GM23338 (cell line): ENCODE measurements at regions not wholly inside any gene's neighbourhood (a gene's known extent, or its start where the extent isn't known, plus 50 kb on each side); places are given as distances from the start of the nearest gene placed in this dataset.

Experiments used
- ATAC-seq: fragments of 200-7000 bp; cut with Tn5 transposase; 3 replicates; pipeline ENCODE4 v1.9.1; 2020
- DNase-seq: peaks from one replicate; pipeline ENCODE4 v3.0.0-alpha.2; 2015; ENCODE audit warnings: low spot score
- H2AFZ ChIP-seq: fragments of 200-600 bp; sonication (generic); 2 replicates; pipeline ENCODE4 v1.8.0; 2016; ENCODE audit warnings: antibody characterized with exemption, mild to moderate bottlenecking, moderate library complexity
- H3F3A ChIP-seq: fragments of 200-600 bp; sonication (generic); replicated peaks from 2 replicates; pipeline ENCODE4 v1.8.0; 2017; ENCODE audit warnings: antibody characterized with exemption, mixed run types, low read depth
- H3K27ac ChIP-seq: fragments of 200-600 bp; sonication (generic); 2 replicates; pipeline ENCODE4 v1.6.1; 2016; ENCODE audit warnings: low read depth
- H3K27me3 ChIP-seq: fragments of 200-600 bp; sonication (generic); 2 replicates; pipeline ENCODE4 v1.8.0; 2016; ENCODE audit warnings: mild to moderate bottlenecking, mixed run types, moderate library complexity; ENCODE audit not compliant: insufficient read depth
- H3K36me3 ChIP-seq: fragments of 200-600 bp; sonication (generic); 2 replicates; pipeline ENCODE4 v1.8.0; 2016; ENCODE audit warnings: mild to moderate bottlenecking; ENCODE audit not compliant: insufficient read depth
- H3K4me1 ChIP-seq: fragments of 200-600 bp; sonication (generic); 2 replicates; pipeline ENCODE4 v1.8.0; 2016; ENCODE audit warnings: mild to moderate bottlenecking, moderate library complexity; ENCODE audit not compliant: insufficient read depth
- H3K4me2 ChIP-seq: fragments of 200-600 bp; sonication (generic); 2 replicates; pipeline ENCODE4 v1.7.1; 2017; ENCODE audit warnings: mixed run types
- H3K4me3 ChIP-seq: fragments of 200-600 bp; sonication (generic); 2 replicates; pipeline ENCODE4 v1.6.1; 2016; ENCODE audit warnings: mixed run types
- H3K79me2 ChIP-seq: fragments of 200-600 bp; sonication (generic); replicated peaks from 2 replicates; pipeline ENCODE4 v1.8.0; 2017; ENCODE audit warnings: mild to moderate bottlenecking; ENCODE audit not compliant: insufficient read depth
- H3K9me2 ChIP-seq: fragments of 200-600 bp; sonication (generic); 2 replicates; pipeline ENCODE4 v1.8.0; 2017; ENCODE audit not compliant: insufficient read depth
- H4K20me1 ChIP-seq: fragments of 200-600 bp; sonication (generic); replicated peaks from 2 replicates; pipeline ENCODE4 v1.8.0; 2017; ENCODE audit warnings: mild to moderate bottlenecking; ENCODE audit not compliant: insufficient read depth
- H3K27ac Mint-ChIP-seq: 2 replicates; pipeline ENCODE4 v1.8.0; 2020; ENCODE audit warnings: inconsistent platforms, mild to moderate bottlenecking, moderate library complexity, mixed read lengths
- H3K27me3 Mint-ChIP-seq: 3 replicates; pipeline ENCODE4 v1.8.0; 2022; ENCODE audit warnings: low read depth, mild to moderate bottlenecking, moderate library complexity, mixed read lengths, inconsistent platforms; ENCODE audit not compliant: insufficient read depth, poor library complexity
- H3K36me3 Mint-ChIP-seq: 3 replicates; pipeline ENCODE4 v1.8.0; 2021; ENCODE audit warnings: low read depth, mild to moderate bottlenecking, inconsistent platforms, moderate library complexity, mixed read lengths
- H3K4me1 Mint-ChIP-seq: 3 replicates; pipeline ENCODE4 v1.8.0; 2020; ENCODE audit warnings: mild to moderate bottlenecking, inconsistent platforms, mixed read lengths
- H3K4me3 Mint-ChIP-seq: 3 replicates; pipeline ENCODE4 v1.8.0; 2021; ENCODE audit warnings: moderate library complexity, mild to moderate bottlenecking, inconsistent platforms, mixed read lengths
- H3K9me3 Mint-ChIP-seq: 3 replicates; pipeline ENCODE4 v1.8.0; 2020; ENCODE audit warnings: moderate library complexity, mild to moderate bottlenecking, inconsistent platforms, mixed read lengths
- STAT1 ChIP-seq: IDR thresholded peaks from one replicate; pipeline ENCODE4 v1.6.1; 2016; ENCODE audit warnings: antibody characterized with exemption; ENCODE audit not compliant: unreplicated experiment
- ZNF331 ChIP-seq: fragments of 250-450 bp; sonication (Bioruptor Pico); IDR thresholded peaks from 2 replicates; pipeline ENCODE4 v1.5.0; 2020; ENCODE audit warnings: low read depth, mild to moderate bottlenecking, moderate library complexity
- TF ChIP-seq, protein P1 (sequence below), 2 experiments: fragments of 200-600 bp in 1 of 2; sonication (generic) in 1 of 2; conservative IDR thresholded peaks; 2 replicates each; pipeline versions ENCODE4 v1.5.1 to v1.6.1; 2016 to 2017; ENCODE audit warnings: antibody characterized with exemption in 2 of 2, low read depth in 2 of 2, mild to moderate bottlenecking in 2 of 2, moderate library complexity in 1 of 2
- TF ChIP-seq, protein P2 (sequence below): fragments of 250-450 bp; sonication (Bioruptor Pico); IDR thresholded peaks from 2 replicates; pipeline ENCODE4 v1.5.0; 2020; ENCODE audit warnings: mild to moderate bottlenecking, moderate library complexity
- TF ChIP-seq, protein P3 (sequence below): IDR thresholded peaks from 2 replicates; pipeline ENCODE4 v1.6.1; 2016; ENCODE audit warnings: antibody characterized with exemption
- TF ChIP-seq, protein P4 (sequence below): IDR thresholded peaks from one replicate; pipeline ENCODE4 v1.6.1; 2018; ENCODE audit warnings: antibody characterized with exemption; ENCODE audit not compliant: unreplicated experiment

DNA sequence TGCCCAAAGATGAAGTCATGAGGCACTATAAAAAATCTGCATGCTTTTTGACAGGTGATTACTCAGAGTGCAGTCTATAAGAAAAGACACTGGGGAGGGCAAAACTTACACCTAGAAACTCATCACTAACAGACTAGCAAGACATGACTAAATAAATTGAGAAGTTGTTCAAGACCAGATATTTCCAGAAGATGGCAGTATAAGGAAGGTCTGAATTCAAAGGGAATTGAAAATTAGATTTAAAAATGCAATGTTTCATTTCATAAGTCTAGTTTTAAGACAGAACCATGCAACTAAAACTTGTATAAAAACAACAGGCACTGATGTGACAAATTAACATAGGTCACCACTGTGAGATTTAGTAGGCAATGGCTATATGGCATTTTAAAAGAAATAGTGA is 232.5 kb upstream of the POF1B start:
- Mint-ChIP-seq H3K27me3 (no peaks in the 10 kb centered on the region), H3K27ac (no peak overlapping the region), H3K4me3 (no peak overlapping the region), H3K36me3 (no peaks in the 10 kb centered on the region), H3K4me1 (no peaks in the 10 kb centered on the region), H3K9me3 (no peaks in the 10 kb centered on the region)
- Histone ChIP-seq H3K4me3 (no peak overlapping the region), H3K79me2 (no peaks in the 10 kb centered on the region), H3K27me3 (no peaks in the 10 kb centered on the region), H3K27ac (no peak overlapping the region), H3K4me1 (no peaks in the 10 kb centered on the region), H3F3A (no peaks in the 10 kb centered on the region), H3K36me3 (no peaks in the 10 kb centered on the region), H3K4me2 (no peak overlapping the region), H4K20me1 (no peaks in the 10 kb centered on the region), H2AFZ (no peak overlapping the region), H3K9me2 (no peaks in the 10 kb centered on the region)
- no peak for TF ChIP-seq ZNF331
- TF ChIP-seq, protein P1, sequence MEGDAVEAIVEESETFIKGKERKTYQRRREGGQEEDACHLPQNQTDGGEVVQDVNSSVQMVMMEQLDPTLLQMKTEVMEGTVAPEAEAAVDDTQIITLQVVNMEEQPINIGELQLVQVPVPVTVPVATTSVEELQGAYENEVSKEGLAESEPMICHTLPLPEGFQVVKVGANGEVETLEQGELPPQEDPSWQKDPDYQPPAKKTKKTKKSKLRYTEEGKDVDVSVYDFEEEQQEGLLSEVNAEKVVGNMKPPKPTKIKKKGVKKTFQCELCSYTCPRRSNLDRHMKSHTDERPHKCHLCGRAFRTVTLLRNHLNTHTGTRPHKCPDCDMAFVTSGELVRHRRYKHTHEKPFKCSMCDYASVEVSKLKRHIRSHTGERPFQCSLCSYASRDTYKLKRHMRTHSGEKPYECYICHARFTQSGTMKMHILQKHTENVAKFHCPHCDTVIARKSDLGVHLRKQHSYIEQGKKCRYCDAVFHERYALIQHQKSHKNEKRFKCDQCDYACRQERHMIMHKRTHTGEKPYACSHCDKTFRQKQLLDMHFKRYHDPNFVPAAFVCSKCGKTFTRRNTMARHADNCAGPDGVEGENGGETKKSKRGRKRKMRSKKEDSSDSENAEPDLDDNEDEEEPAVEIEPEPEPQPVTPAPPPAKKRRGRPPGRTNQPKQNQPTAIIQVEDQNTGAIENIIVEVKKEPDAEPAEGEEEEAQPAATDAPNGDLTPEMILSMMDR (conservative IDR thresholded peaks at IDR 0.05; ENCODE audit: low read depth in 2 of 2), result peak in 1 of 2 experiments; percentile 49; a peak in 3 of 4 replicates
- ATAC-seq, result no peak
- DNase-seq, result peak; percentile 13

DNA sequence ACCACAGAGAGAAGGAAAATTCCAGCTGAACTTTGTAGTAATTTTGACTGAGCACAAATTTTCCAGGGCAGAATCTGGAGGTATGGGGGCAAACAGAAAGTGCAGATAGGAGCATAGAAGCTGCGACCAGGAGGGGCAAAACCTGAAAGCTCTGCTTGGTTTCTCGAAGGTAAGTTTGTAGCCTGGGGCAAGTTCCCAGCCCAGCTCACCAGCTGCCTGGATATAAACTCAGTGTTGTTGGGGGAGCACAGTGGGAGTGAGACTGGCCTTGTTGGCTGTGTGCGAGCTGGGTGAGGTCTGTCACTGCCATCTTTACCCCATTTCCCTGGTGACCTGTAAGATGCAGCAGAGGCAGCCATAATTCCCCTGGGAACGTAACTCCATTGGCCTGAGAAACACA is 213.5 kb upstream of the POF1B start:
- no peak for ATAC-seq
- no peaks in the 10 kb centered on the region; the same call in 2 of the 3 replicates for H3K9me3 Mint-ChIP-seq
- no peak overlapping the region for H3K4me3 Mint-ChIP-seq
- H3F3A ChIP-seq, result no peaks in the 10 kb centered on the region
- no peak overlapping the region for H3K4me3 ChIP-seq
- no peaks in the 10 kb centered on the region for H3K4me1 ChIP-seq
- no peak overlapping the region for H3K27ac ChIP-seq
- peaks cover 2% of the 10 kb centered on the region; the same call in 1 of the 3 replicates for H3K4me1 Mint-ChIP-seq
- H3K36me3 Mint-ChIP-seq, result no peaks in the 10 kb centered on the region
- no peaks in the 10 kb centered on the region for H3K36me3 ChIP-seq
- no peak overlapping the region for H3K27ac Mint-ChIP-seq
- H3K4me2 ChIP-seq, result no peak overlapping the region
- no peak for DNase-seq
- no peaks in the 10 kb centered on the region for H3K27me3 ChIP-seq
- no peaks in the 10 kb centered on the region for H3K9me2 ChIP-seq
- peaks cover 3% of the 10 kb centered on the region for H3K27me3 Mint-ChIP-seq
- no peaks in the 10 kb centered on the region for H4K20me1 ChIP-seq
- H3K79me2 ChIP-seq, result no peaks in the 10 kb centered on the region
- no peak overlapping the region for H2AFZ ChIP-seq
- TF ChIP-seq, protein P2, sequence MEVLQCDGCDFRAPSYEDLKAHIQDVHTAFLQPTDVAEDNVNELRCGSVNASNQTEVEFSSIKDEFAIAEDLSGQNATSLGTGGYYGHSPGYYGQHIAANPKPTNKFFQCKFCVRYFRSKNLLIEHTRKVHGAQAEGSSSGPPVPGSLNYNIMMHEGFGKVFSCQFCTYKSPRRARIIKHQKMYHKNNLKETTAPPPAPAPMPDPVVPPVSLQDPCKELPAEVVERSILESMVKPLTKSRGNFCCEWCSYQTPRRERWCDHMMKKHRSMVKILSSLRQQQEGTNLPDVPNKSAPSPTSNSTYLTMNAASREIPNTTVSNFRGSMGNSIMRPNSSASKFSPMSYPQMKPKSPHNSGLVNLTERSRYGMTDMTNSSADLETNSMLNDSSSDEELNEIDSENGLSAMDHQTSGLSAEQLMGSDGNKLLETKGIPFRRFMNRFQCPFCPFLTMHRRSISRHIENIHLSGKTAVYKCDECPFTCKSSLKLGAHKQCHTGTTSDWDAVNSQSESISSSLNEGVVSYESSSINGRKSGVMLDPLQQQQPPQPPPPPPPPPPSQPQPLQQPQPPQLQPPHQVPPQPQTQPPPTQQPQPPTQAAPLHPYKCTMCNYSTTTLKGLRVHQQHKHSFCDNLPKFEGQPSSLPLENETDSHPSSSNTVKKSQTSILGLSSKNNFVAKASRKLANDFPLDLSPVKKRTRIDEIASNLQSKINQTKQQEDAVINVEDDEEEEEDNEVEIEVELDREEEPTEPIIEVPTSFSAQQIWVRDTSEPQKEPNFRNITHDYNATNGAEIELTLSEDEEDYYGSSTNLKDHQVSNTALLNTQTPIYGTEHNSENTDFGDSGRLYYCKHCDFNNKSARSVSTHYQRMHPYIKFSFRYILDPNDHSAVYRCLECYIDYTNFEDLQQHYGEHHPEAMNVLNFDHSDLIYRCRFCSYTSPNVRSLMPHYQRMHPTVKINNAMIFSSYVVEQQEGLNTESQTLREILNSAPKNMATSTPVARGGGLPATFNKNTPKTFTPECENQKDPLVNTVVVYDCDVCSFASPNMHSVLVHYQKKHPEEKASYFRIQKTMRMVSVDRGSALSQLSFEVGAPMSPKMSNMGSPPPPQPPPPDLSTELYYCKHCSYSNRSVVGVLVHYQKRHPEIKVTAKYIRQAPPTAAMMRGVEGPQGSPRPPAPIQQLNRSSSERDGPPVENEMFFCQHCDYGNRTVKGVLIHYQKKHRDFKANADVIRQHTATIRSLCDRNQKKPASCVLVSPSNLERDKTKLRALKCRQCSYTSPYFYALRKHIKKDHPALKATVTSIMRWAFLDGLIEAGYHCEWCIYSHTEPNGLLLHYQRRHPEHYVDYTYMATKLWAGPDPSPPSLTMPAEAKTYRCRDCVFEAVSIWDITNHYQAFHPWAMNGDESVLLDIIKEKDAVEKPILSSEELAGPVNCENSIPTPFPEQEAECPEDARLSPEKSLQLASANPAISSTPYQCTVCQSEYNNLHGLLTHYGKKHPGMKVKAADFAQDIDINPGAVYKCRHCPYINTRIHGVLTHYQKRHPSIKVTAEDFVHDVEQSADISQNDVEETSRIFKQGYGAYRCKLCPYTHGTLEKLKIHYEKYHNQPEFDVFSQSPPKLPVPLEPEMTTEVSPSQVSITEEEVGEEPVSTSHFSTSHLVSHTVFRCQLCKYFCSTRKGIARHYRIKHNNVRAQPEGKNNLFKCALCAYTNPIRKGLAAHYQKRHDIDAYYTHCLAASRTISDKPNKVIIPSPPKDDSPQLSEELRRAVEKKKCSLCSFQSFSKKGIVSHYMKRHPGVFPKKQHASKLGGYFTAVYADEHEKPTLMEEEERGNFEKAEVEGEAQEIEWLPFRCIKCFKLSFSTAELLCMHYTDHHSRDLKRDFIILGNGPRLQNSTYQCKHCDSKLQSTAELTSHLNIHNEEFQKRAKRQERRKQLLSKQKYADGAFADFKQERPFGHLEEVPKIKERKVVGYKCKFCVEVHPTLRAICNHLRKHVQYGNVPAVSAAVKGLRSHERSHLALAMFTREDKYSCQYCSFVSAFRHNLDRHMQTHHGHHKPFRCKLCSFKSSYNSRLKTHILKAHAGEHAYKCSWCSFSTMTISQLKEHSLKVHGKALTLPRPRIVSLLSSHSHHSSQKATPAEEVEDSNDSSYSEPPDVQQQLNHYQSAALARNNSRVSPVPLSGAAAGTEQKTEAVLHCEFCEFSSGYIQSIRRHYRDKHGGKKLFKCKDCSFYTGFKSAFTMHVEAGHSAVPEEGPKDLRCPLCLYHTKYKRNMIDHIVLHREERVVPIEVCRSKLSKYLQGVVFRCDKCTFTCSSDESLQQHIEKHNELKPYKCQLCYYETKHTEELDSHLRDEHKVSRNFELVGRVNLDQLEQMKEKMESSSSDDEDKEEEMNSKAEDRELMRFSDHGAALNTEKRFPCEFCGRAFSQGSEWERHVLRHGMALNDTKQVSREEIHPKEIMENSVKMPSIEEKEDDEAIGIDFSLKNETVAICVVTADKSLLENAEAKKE (CRISPR knock-in tag), result no peak
- TF ChIP-seq, protein P3, sequence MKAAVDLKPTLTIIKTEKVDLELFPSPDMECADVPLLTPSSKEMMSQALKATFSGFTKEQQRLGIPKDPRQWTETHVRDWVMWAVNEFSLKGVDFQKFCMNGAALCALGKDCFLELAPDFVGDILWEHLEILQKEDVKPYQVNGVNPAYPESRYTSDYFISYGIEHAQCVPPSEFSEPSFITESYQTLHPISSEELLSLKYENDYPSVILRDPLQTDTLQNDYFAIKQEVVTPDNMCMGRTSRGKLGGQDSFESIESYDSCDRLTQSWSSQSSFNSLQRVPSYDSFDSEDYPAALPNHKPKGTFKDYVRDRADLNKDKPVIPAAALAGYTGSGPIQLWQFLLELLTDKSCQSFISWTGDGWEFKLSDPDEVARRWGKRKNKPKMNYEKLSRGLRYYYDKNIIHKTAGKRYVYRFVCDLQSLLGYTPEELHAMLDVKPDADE, result no peak
- TF ChIP-seq STAT1, result no peak
- TF ChIP-seq, protein P4, sequence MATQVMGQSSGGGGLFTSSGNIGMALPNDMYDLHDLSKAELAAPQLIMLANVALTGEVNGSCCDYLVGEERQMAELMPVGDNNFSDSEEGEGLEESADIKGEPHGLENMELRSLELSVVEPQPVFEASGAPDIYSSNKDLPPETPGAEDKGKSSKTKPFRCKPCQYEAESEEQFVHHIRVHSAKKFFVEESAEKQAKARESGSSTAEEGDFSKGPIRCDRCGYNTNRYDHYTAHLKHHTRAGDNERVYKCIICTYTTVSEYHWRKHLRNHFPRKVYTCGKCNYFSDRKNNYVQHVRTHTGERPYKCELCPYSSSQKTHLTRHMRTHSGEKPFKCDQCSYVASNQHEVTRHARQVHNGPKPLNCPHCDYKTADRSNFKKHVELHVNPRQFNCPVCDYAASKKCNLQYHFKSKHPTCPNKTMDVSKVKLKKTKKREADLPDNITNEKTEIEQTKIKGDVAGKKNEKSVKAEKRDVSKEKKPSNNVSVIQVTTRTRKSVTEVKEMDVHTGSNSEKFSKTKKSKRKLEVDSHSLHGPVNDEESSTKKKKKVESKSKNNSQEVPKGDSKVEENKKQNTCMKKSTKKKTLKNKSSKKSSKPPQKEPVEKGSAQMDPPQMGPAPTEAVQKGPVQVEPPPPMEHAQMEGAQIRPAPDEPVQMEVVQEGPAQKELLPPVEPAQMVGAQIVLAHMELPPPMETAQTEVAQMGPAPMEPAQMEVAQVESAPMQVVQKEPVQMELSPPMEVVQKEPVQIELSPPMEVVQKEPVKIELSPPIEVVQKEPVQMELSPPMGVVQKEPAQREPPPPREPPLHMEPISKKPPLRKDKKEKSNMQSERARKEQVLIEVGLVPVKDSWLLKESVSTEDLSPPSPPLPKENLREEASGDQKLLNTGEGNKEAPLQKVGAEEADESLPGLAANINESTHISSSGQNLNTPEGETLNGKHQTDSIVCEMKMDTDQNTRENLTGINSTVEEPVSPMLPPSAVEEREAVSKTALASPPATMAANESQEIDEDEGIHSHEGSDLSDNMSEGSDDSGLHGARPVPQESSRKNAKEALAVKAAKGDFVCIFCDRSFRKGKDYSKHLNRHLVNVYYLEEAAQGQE, result no peak
- TF ChIP-seq ZNF331, result no peak
- TF ChIP-seq, protein P1 (conservative IDR thresholded peaks at IDR 0.05; ENCODE audit: low read depth in 2 of 2), result no peak
